ENCODE measurements at regions not wholly inside any gene's neighbourhood (a gene's known extent, or its start where the extent isn't known, plus 50 kb on each side); places are given as distances from the start of the nearest gene placed in this dataset.

- TF ChIP-seq MYC (IDR thresholded peaks at IDR 0.05; ENCODE audit: low read depth, low read length), result no peak
- no peak for TF ChIP-seq MAX (IDR thresholded peaks at IDR 0.05; ENCODE audit: low read depth, low read length)
- no peak for TF ChIP-seq CTCF (IDR thresholded peaks at IDR 0.05; ENCODE audit: low read depth, low read length)
- no peak for TF ChIP-seq POLR2A (IDR thresholded peaks at IDR 0.05; ENCODE audit: extremely low read depth, insufficient read length)
- H3K4me3 ChIP-seq (ENCODE audit: low read depth, low read length), result no peak overlapping the region
- DNase-seq (ENCODE audit: low read depth), result no peak
These were observed 133.8 kb upstream of the RANBP3L start for GRCh38 chr5:36435516-36435915.

GRCh38 chr5:36436306-36436705 lies 134.6 kb upstream of the RANBP3L start:
- TF ChIP-seq MAX (IDR thresholded peaks at IDR 0.05; ENCODE audit: low read depth, low read length) (no peak), POLR2A (IDR thresholded peaks at IDR 0.05; ENCODE audit: extremely low read depth, insufficient read length) (no peak), MYC (IDR thresholded peaks at IDR 0.05; ENCODE audit: low read depth, low read length) (no peak), CTCF (IDR thresholded peaks at IDR 0.05; ENCODE audit: low read depth, low read length) (no peak)
- no peak overlapping the region for H3K4me3 ChIP-seq (ENCODE audit: low read depth, low read length)
- DNase-seq (ENCODE audit: low read depth), result no peak

GRCh38 chr5:36438765-36439561 lies 137.3 kb upstream of the RANBP3L start:
- no peak for DNase-seq (ENCODE audit: low read depth)
- TF ChIP-seq POLR2A (IDR thresholded peaks at IDR 0.05; ENCODE audit: extremely low read depth, insufficient read length), result no peak
- no peak for TF ChIP-seq MAX (IDR thresholded peaks at IDR 0.05; ENCODE audit: low read depth, low read length)
- TF ChIP-seq MYC (IDR thresholded peaks at IDR 0.05; ENCODE audit: low read depth, low read length), result no peak
- no peak for TF ChIP-seq CTCF (IDR thresholded peaks at IDR 0.05; ENCODE audit: low read depth, low read length)
- no peak overlapping the region for H3K4me3 ChIP-seq (ENCODE audit: low read depth, low read length)

GRCh38 chr5:36440300-36440699 lies 138.6 kb upstream of the RANBP3L start:
- H3K4me3 ChIP-seq (ENCODE audit: low read depth, low read length), result no peak overlapping the region
- TF ChIP-seq MYC (IDR thresholded peaks at IDR 0.05; ENCODE audit: low read depth, low read length), result no peak
- TF ChIP-seq MAX (IDR thresholded peaks at IDR 0.05; ENCODE audit: low read depth, low read length), result no peak
- no peak for TF ChIP-seq CTCF (IDR thresholded peaks at IDR 0.05; ENCODE audit: low read depth, low read length)
- TF ChIP-seq POLR2A (IDR thresholded peaks at IDR 0.05; ENCODE audit: extremely low read depth, insufficient read length), result no peak
- no peak for DNase-seq (ENCODE audit: low read depth)

GRCh38 chr5:36441280-36441679 lies 139.6 kb upstream of the RANBP3L start:
- TF ChIP-seq POLR2A (IDR thresholded peaks at IDR 0.05; ENCODE audit: extremely low read depth, insufficient read length) (no peak), CTCF (IDR thresholded peaks at IDR 0.05; ENCODE audit: low read depth, low read length) (no peak), MYC (IDR thresholded peaks at IDR 0.05; ENCODE audit: low read depth, low read length) (no peak), MAX (IDR thresholded peaks at IDR 0.05; ENCODE audit: low read depth, low read length) (no peak)
- H3K4me3 ChIP-seq (ENCODE audit: low read depth, low read length), result no peak overlapping the region

More at GRCh38 chr5:36441280-36441679, 139.6 kb upstream of the RANBP3L start:
- DNase-seq (ENCODE audit: low read depth), result no peak
